HUES64 (cell line): ENCODE measurements at regions not wholly inside any gene's neighbourhood (a gene's known extent, or its start where the extent isn't known, plus 50 kb on each side); places are given as distances from the start of the nearest gene placed in this dataset.
A peak's percentile ranks its signal among the peaks of the same experiment; 100 is the strongest.

Source experiments
- H3K27ac ChIP-seq: 2 replicates; pipeline ENCODE4 v1.7.0; 2013; ENCODE audit warnings: low read depth, low read length, inconsistent platforms
- H3K27me3 ChIP-seq: 2 replicates; pipeline ENCODE4 v1.6.1; 2013; ENCODE audit warnings: mild to moderate bottlenecking, low read length; ENCODE audit not compliant: insufficient read depth
- H3K36me3 ChIP-seq: 2 replicates; pipeline ENCODE4 v1.6.1; 2013; ENCODE audit warnings: mild to moderate bottlenecking, low read length; ENCODE audit not compliant: insufficient read depth
- H3K4me1 ChIP-seq: 2 replicates; pipeline ENCODE4 v1.6.1; 2013; ENCODE audit warnings: mild to moderate bottlenecking, low read length, moderate library complexity; ENCODE audit not compliant: insufficient read depth
- H3K4me3 ChIP-seq: 2 replicates; pipeline ENCODE4 v1.5.1; 2013; ENCODE audit warnings: mild to moderate bottlenecking, low read length, moderate library complexity
- H3K9ac ChIP-seq: 2 replicates; pipeline ENCODE4 v1.6.1; 2013; ENCODE audit warnings: mild to moderate bottlenecking, low read depth, low read length
- H3K9me3 ChIP-seq: 2 replicates; pipeline ENCODE4 v1.6.1; 2013; ENCODE audit warnings: low read depth, low read length; ENCODE audit not compliant: insufficient read depth
- WGBS: fragments of 150-250, 120-280 bp; methylation state at CpG from one replicate; pipeline ENCODE4 v1.1.7; 2013; ENCODE audit warnings: missing lambda C conversion rate; 5-methylcytosine and 5-hydroxymethylcytosine counted together

DNA sequence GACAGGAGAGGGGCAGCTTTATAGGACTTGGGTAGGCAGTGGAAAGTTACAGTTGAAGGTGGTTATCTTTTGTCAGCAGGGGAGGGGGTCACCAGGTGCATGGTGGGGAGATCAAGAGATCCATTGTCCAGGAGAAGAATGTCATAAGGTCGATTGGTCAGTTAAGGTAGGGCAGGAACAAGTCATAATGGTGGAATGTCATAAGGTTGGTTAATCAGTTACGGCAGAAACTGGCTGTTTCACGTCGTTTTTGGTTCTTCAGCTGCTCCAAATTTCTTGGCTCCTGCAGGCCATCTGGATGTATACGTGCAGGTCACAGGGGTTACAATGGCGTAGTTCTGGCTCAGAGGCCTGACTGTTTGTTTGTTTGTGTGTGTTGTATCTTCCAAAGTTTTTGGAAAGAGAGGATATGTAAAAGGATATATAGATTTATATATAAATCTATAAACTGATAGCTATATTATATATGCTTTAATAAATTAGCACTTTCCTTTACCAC is 565.1 kb downstream of the ZNF385D start:
- H3K36me3 ChIP-seq: no peaks in the 10 kb centered on the region
- no peak overlapping the region for H3K9ac ChIP-seq
- H3K9me3 ChIP-seq: 0 out of 2 replicates have a peak, but pooled peaks cover 2% of the 10 kb centered on the region
- no peaks in the 10 kb centered on the region for H3K4me1 ChIP-seq
- H3K27me3 ChIP-seq: no peaks in the 10 kb centered on the region
- no peak overlapping the region for H3K4me3 ChIP-seq
- no peak overlapping the region for H3K27ac ChIP-seq
- WGBS: 96% methylated on average over 6 of the region's 6 CpGs

DNA sequence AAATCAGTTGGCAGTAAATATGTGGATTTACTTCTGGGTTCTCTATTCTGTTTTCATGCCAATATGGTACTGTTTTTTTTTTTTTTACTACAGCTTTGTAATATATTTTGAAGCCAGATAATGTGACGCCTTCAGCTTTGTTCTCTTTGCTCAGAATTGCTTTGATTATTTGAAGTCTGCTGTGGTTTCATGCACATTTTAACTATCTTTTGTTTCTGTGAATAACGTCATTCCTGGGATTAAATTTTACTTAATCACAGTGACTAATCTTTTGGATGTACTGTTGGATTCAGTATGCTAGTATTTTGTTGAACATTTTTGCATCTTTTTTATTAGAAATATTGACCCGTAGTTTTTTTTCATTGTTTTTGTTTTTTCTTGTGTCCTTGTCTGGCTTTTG is 576.5 kb downstream of the ZNF385D start:
- Histone ChIP-seq H3K4me1 (peaks cover 19% of the 10 kb centered on the region), H3K36me3 (no peaks in the 10 kb centered on the region), H3K27me3 (no peaks in the 10 kb centered on the region), H3K9ac (no peak overlapping the region), H3K27ac (no peak overlapping the region), H3K4me3 (no peak overlapping the region), H3K9me3 (peaks cover 10% of the 10 kb centered on the region; the same call in 1 of the 2 replicates)
- WGBS: 94% methylated on average over 2 of the region's 3 CpGs

DNA sequence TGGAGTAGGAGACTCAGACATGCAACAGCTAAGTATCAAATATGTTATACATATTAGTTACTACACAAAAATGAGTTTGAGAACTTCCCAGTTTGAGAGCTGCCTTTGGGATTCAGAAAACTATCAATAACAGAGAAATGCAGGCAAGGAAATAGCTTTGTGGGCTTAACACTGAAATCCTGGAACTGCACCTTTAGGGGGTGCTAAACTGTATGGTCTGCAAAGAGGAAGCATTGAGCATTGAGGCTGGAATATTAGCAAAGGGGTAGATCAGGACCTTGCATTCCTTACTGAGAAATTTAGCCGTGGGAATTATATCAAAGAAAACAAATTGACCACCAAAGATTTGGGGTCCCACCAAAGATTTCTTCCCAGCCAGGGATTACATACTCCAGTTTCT is 580.0 kb downstream of the ZNF385D start:
- no peak overlapping the region for H3K9ac ChIP-seq
- WGBS: 80% methylated on average over 1 of the region's 1 CpG
- no peak overlapping the region for H3K4me3 ChIP-seq
- no peak overlapping the region for H3K27ac ChIP-seq
- no peaks in the 10 kb centered on the region for H3K9me3 ChIP-seq
- no peaks in the 10 kb centered on the region for H3K36me3 ChIP-seq
- H3K4me1 ChIP-seq: peaks cover 21% of the 10 kb centered on the region
- no peaks in the 10 kb centered on the region for H3K27me3 ChIP-seq

DNA sequence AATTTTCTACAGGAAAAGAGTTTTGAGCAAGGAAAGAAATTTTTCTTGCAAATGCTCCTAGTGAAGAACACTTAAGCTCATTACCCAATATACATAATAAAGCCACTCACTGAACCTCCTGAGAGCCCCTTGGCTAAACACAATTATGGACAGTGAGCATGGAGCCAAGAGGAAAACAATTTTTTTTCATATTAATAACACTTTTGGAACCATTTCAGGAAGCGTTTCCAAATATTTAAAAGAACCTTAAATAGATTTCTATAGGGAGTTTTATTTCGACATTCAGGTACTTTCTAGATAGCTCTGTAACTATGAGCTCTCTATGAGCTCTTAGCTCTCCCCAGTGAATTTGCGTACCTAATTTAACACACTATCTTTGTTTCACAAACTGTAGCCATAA is 581.1 kb downstream of the ZNF385D start:
- Histone ChIP-seq H3K27ac (peak overlapping the region; percentile 40), H3K4me3 (no peak overlapping the region), H3K9me3 (no peaks in the 10 kb centered on the region), H3K36me3 (no peaks in the 10 kb centered on the region), H3K9ac (no peak overlapping the region), H3K27me3 (no peaks in the 10 kb centered on the region), H3K4me1 (peaks cover 21% of the 10 kb centered on the region)
- 88% methylated on average over 2 of the region's 3 CpGs for WGBS

DNA sequence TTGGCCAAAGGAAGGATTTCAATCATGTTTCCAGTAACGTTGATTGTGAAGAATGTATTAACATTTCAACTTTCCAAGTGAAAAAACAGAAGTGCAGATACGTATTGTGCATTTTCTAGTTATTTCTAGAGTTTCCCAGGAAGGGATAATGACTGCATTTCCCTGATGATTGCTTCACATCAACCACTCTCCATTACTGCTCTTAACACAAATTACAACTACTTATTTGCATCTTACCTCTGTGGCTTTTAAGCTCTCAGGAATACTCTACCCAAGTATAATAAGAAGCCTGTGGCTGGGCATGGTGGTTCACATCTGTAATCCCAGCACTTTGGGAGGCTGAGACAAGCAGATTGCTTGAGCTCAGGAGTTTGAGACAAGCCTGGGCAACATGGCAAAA is 582.5 kb downstream of the ZNF385D start:
- H3K9me3 ChIP-seq: no peaks in the 10 kb centered on the region
- H3K27me3 ChIP-seq: no peaks in the 10 kb centered on the region
- no peak overlapping the region for H3K4me3 ChIP-seq
- H3K36me3 ChIP-seq: no peaks in the 10 kb centered on the region
- H3K9ac ChIP-seq: no peak overlapping the region
- H3K27ac ChIP-seq: no peak overlapping the region
- H3K4me1 ChIP-seq: peaks cover 21% of the 10 kb centered on the region
- WGBS: 100% methylated on average over 2 of the region's 2 CpGs

DNA sequence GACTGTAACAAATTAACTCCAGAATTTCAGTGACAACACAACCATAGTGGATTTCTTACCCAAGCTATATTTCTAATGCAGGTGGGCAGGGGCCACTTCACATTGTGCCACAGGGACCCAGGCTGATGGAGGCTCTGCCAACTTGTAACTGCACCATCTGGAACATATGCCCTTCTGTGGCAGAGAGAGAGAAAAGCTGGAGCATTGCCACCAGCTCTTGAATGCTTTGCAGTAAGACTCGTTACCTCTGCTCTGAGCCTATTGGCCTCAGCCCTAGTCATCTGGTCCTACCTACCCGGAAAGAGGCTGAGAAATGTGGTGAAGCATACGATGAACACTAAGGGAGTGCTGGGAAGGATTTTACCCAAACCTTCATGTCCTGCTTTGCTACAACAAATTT is 587.1 kb downstream of the ZNF385D start:
- no peak overlapping the region for H3K4me3 ChIP-seq
- H3K27me3 ChIP-seq: no peaks in the 10 kb centered on the region
- H3K4me1 ChIP-seq: no peaks in the 10 kb centered on the region
- no peaks in the 10 kb centered on the region for H3K9me3 ChIP-seq
- H3K36me3 ChIP-seq: no peaks in the 10 kb centered on the region
- no peak overlapping the region for H3K9ac ChIP-seq
- no peak overlapping the region for H3K27ac ChIP-seq
- WGBS: 92% methylated on average over 3 of the region's 3 CpGs

DNA sequence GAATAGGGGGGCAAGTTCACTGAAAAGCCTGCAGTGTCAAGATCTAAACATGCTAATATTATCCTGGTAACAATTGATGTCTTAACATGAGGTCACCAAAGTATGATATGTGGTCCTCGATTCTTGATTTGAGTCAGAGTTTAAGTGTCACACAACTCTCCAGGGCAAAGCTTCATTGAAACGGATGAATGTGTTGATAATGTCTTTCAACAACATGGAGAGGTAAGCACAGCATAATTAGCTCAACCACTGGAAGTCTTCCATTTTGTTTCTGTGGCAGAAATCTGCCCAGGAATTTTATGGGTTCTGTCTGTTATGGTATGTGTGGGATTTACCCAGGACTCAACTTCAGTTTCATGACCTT is 591.5 kb downstream of the ZNF385D start:
- H3K9ac ChIP-seq: no peak overlapping the region

DNA sequence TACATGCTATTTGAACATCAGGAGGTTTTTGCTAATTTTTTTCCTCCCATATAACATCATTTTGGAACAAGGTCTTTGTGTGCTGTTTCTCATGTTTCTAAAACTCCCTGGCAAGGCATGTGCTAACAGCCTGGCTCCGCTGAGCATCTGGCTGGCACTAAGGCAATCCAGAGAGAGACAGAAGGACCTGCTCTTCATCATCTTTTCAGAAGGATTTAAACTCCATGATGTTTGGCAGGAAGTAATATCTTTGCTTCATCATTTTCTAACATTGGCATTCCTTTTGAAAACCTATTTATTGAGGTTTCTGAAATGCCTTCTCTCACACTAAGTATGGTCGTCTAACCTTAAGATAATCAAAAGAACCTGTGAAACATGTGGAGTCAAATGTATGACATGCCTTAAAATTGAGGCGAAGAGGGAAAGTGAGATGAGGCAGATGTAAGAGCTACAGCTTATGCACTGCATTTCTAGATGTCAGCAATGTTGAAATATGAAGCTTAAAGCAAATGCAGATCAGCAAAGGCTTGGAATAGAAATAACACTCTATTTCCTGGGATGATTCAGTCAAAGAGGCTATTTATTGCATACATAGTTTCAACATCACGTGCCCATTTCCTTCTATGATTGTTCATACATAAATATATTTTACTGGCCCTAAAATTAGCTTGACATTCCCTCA is 592.0 kb downstream of the ZNF385D start:
- Histone ChIP-seq H3K9ac (no peak overlapping the region), H3K27ac (no peak overlapping the region), H3K4me1 (no peaks in the 10 kb centered on the region), H3K36me3 (no peaks in the 10 kb centered on the region), H3K27me3 (no peaks in the 10 kb centered on the region), H3K9me3 (no peaks in the 10 kb centered on the region), H3K4me3 (no peak overlapping the region)
- 94% methylated on average over 4 of the region's 4 CpGs for WGBS

More for the DNA sequence above, 591.5 kb downstream of the ZNF385D start:
- no peaks in the 10 kb centered on the region for H3K9me3 ChIP-seq
- H3K36me3 ChIP-seq: no peaks in the 10 kb centered on the region
- H3K4me3 ChIP-seq: no peak overlapping the region
- H3K27ac ChIP-seq: no peak overlapping the region
- no peaks in the 10 kb centered on the region for H3K27me3 ChIP-seq
- H3K4me1 ChIP-seq: no peaks in the 10 kb centered on the region
- 100% methylated on average over 2 of the region's 2 CpGs for WGBS

DNA sequence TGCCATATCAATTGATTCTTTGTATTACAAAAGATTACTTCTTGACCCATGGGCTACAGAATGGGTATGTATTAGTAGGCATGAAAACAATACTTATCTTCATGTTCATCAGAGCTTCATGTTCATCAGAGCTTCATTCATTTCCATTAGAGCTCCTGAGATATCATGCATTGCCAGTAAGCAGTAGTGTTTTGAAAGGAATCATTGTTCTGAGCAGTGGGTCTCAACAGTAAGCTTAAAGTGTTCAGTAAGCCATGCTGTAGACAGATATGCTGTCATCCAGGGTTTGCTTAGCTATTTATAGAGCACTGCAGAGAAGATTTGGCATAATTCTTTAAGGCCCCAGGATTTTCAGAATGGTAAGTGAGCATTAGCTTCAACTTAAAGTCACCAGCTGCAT is 596.1 kb downstream of the ZNF385D start:
- Histone ChIP-seq H3K4me3 (no peak overlapping the region), H3K9me3 (no peaks in the 10 kb centered on the region), H3K4me1 (no peaks in the 10 kb centered on the region), H3K36me3 (no peaks in the 10 kb centered on the region), H3K27ac (no peak overlapping the region), H3K9ac (no peak overlapping the region), H3K27me3 (no peaks in the 10 kb centered on the region)

DNA sequence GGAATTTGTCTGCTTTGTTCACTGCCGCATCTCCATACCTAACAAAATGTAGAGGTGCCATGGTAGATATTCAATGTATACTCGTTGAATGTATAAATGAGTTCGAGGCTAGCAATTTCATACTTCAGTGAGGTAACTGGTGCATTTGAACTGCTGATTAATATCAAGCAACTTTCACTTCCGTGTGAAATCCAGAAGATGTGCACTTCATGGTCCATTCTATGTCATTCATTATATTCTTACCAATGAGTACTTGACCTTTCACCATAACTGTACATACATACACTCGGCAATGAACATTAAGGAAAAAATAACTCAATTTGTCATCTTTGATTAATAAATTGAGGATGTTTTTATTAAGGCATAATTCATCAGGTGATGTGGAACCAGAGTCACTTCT is 598.5 kb downstream of the ZNF385D start:
- Histone ChIP-seq H3K36me3 (no peaks in the 10 kb centered on the region), H3K27ac (no peak overlapping the region), H3K27me3 (no peaks in the 10 kb centered on the region), H3K9ac (no peak overlapping the region), H3K4me3 (no peak overlapping the region), H3K4me1 (no peaks in the 10 kb centered on the region), H3K9me3 (no peaks in the 10 kb centered on the region)
- WGBS: 97% methylated on average over 5 of the region's 5 CpGs

DNA sequence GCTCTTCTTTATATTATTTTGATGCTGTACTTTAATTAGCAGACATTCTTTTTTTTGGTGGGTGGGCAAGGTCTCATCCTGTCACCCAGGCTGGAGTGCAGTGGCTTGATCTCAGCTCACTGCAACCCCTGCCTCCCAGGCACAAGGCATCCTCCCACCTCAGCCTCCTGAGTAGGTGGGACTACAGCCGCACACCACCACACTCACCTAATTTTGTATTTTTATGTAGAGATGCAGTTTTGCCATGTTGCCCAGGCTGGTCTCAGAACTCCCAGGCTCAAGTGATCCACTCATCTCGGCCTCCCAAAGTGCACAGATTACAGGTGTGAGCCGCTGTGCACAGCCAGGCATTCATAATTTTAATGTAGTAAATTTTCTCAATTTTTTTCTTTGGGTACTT is 608.1 kb downstream of the ZNF385D start:
- WGBS: 100% methylated on average over 1 of the region's 3 CpGs
- Histone ChIP-seq H3K27ac (no peak overlapping the region), H3K9ac (no peak overlapping the region), H3K4me3 (no peak overlapping the region), H3K9me3 (no peaks in the 10 kb centered on the region), H3K27me3 (no peaks in the 10 kb centered on the region), H3K4me1 (peaks cover 13% of the 10 kb centered on the region), H3K36me3 (no peaks in the 10 kb centered on the region)

DNA sequence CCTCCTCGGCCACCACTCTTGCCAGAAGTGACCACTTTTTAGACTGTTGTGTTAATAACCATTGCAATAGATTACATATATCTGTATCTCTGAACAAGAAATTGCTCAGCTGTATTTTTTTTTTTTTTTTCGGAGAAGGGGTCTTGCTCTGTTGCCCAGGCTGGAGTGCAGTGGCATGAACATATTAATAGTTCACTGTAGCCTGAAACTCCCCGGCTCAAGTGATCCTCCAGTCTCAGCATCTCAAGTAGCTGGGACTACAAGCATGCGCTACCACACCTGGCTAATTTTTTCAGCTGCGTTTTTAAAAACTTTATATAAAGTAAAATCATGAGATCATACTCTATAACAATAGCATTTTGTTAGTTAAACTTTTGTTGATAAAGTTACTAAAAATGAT is 609.0 kb downstream of the ZNF385D start:
- WGBS: 91% methylated on average over 4 of the region's 5 CpGs
- Histone ChIP-seq H3K4me3 (no peak overlapping the region), H3K36me3 (no peaks in the 10 kb centered on the region), H3K9ac (no peak overlapping the region), H3K4me1 (peaks cover 13% of the 10 kb centered on the region), H3K27ac (no peak overlapping the region), H3K9me3 (no peaks in the 10 kb centered on the region), H3K27me3 (no peaks in the 10 kb centered on the region)
